ENCODE measurements at regions not wholly inside any gene's neighbourhood (a gene's known extent, or its start where the extent isn't known, plus 50 kb on each side); places are given as distances from the start of the nearest gene placed in this dataset.
"Not testable (repeated sequence)": the region's sequence is repeated elsewhere in the genome, so short reads cannot be mapped to it uniquely, and the experiment has no call there.

DNA sequence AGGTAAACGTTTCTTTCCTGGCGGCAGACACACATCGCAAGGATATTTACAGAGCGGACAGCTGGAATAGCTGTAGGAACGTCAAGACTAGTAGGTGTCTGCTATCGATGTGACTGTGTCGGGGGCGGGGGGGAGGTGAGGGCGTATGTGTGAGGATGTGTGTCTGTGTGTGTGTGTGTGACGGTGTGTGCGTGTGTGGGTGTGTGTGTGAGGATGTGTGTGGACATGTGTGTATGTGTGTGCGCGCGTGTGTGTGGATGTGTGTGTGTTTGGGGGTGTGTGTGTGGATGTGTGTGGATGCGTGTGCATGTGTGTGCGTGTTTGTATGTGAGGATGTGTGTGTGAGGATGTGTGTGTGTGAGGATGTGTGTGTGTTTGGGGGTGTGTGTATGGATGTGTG lies 55.4 kb downstream of the PNMA6F start:
- not testable (repeated sequence) for H3K36me3 ChIP-seq (ENCODE audit: control insufficient read depth, insufficient read depth, low read length); H3K4me1 ChIP-seq (ENCODE audit: control insufficient read depth, insufficient read depth, low read length); H3K27me3 ChIP-seq (ENCODE audit: control insufficient read depth, insufficient read depth, low read length); H3K4me3 ChIP-seq (ENCODE audit: low read depth, low read length); H3K9me3 ChIP-seq (ENCODE audit: control insufficient read depth, insufficient read depth, low read length); H3K9ac ChIP-seq (ENCODE audit: low read depth, low read length)

GRCh38 chrX:153260468-153260867 lies 61.1 kb downstream of the PNMA6F start:
- H3K27me3 ChIP-seq (ENCODE audit: control insufficient read depth, insufficient read depth, low read length); H3K9me3 ChIP-seq (ENCODE audit: control insufficient read depth, insufficient read depth, low read length); H3K36me3 ChIP-seq (ENCODE audit: control insufficient read depth, insufficient read depth, low read length); H3K9ac ChIP-seq (ENCODE audit: low read depth, low read length); H3K4me1 ChIP-seq (ENCODE audit: control insufficient read depth, insufficient read depth, low read length); H3K4me3 ChIP-seq (ENCODE audit: low read depth, low read length): not testable (repeated sequence)

DNA sequence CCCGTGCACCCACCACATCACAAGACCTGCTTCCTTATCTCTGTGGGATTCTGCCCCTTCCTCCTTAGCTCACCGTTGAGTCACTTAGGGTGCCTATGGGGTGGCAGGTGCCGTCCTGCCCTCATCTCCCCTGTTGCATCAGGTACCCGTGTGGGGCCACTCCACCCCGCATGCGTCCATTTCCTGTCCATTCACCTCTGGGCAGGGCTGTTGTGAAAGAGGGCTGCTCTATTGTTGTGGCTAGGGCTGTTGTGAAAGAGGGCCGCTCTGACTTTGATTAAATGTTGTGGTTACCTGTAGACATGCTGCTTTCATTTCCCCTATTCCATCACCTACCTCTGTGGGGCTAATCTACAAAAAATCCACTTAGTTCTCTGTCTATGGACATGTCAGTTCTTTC lies 68.3 kb downstream of the PNMA6F start:
- H3K9me3 ChIP-seq (ENCODE audit: control insufficient read depth, insufficient read depth, low read length): not testable (repeated sequence)

DNA sequence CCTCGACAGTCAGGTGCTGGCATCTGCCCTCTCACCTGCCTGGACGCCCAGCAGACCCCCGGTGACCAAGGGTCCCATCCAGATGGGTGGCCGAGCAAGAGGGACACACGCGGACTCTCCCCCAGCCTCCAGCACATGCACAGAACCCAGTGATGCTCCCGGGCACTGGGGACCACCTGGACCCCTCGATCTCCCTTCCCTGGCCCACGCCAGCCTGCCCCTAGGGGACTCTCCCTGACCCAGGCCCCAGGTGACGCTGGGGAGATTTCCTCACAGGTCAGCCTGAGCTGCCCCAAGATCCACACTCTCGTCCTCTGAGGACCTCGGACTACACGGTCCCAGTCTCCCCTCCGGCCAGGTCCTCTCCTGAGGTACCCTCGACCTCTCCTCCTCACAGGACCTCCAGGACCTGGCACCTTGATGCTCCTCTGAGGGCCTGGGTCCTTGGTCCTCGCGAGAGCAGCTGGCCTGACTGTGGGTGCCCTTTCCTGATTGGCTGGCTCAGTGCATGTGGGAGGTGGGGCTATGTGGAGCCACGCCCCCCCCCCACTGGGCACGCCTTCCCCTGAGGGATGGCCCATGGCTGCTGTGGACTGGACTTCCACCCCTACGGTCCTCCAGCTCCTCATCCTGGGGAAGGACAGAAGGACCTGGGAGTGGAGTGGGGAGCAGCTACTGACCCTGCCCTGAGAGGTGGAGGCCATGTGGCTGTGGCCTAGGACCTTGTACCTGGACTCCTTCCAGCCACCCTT lies 69.0 kb downstream of the PNMA6F start:
- not testable (repeated sequence) for H3K4me1 ChIP-seq (ENCODE audit: control insufficient read depth, insufficient read depth, low read length); H3K36me3 ChIP-seq (ENCODE audit: control insufficient read depth, insufficient read depth, low read length); H3K9ac ChIP-seq (ENCODE audit: low read depth, low read length); H3K4me3 ChIP-seq (ENCODE audit: low read depth, low read length); H3K27me3 ChIP-seq (ENCODE audit: control insufficient read depth, insufficient read depth, low read length); H3K9me3 ChIP-seq (ENCODE audit: control insufficient read depth, insufficient read depth, low read length)

More for the DNA sequence above, 68.3 kb downstream of the PNMA6F start:
- not testable (repeated sequence) for H3K27me3 ChIP-seq (ENCODE audit: control insufficient read depth, insufficient read depth, low read length); H3K4me1 ChIP-seq (ENCODE audit: control insufficient read depth, insufficient read depth, low read length); H3K9ac ChIP-seq (ENCODE audit: low read depth, low read length); H3K36me3 ChIP-seq (ENCODE audit: control insufficient read depth, insufficient read depth, low read length); H3K4me3 ChIP-seq (ENCODE audit: low read depth, low read length)

- not testable (repeated sequence) for H3K36me3 ChIP-seq (ENCODE audit: control insufficient read depth, insufficient read depth, low read length); H3K9me3 ChIP-seq (ENCODE audit: control insufficient read depth, insufficient read depth, low read length); H3K27me3 ChIP-seq (ENCODE audit: control insufficient read depth, insufficient read depth, low read length); H3K9ac ChIP-seq (ENCODE audit: low read depth, low read length); H3K4me1 ChIP-seq (ENCODE audit: control insufficient read depth, insufficient read depth, low read length); H3K4me3 ChIP-seq (ENCODE audit: low read depth, low read length)
Observed at GRCh38 chrX:153251952-153252351, 69.6 kb downstream of the PNMA6F start.

DNA sequence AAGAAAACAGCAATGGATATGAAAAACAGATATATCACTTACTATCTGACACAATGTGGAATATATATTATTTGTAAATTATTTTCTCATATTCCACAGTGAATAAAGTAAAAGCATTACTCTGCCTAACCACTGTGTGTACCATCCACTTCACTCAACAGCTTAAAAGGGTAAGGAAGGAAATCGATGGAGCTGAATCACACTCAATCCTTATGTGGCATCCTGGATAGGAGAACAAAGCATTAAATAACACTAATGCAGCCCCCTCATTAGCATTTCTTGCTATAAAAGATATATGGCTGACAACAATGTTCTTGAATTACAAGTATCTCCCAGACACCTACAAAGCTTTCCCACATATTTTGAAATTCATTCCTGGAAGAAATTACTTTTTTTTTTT lies 70.8 kb downstream of the PNMA6F start:
- H3K4me3 ChIP-seq (ENCODE audit: low read depth, low read length); H3K9ac ChIP-seq (ENCODE audit: low read depth, low read length); H3K4me1 ChIP-seq (ENCODE audit: control insufficient read depth, insufficient read depth, low read length); H3K9me3 ChIP-seq (ENCODE audit: control insufficient read depth, insufficient read depth, low read length); H3K36me3 ChIP-seq (ENCODE audit: control insufficient read depth, insufficient read depth, low read length); H3K27me3 ChIP-seq (ENCODE audit: control insufficient read depth, insufficient read depth, low read length): not testable (repeated sequence)

GRCh38 chrX:153245288-153245731 lies 66.2 kb downstream of the MAGEA1 start:
- no peaks in the 10 kb centered on the region for H3K36me3 ChIP-seq (ENCODE audit: control insufficient read depth, insufficient read depth, low read length)
- no peak overlapping the region for H3K9ac ChIP-seq (ENCODE audit: low read depth, low read length)
- H3K9me3 ChIP-seq (ENCODE audit: control insufficient read depth, insufficient read depth, low read length): peaks cover 2% of the 10 kb centered on the region
- no peaks in the 10 kb centered on the region for H3K27me3 ChIP-seq (ENCODE audit: control insufficient read depth, insufficient read depth, low read length)
- H3K4me1 ChIP-seq (ENCODE audit: control insufficient read depth, insufficient read depth, low read length): peaks cover 3% of the 10 kb centered on the region
- H3K4me3 ChIP-seq (ENCODE audit: low read depth, low read length): peak overlapping the region; percentile 21

DNA sequence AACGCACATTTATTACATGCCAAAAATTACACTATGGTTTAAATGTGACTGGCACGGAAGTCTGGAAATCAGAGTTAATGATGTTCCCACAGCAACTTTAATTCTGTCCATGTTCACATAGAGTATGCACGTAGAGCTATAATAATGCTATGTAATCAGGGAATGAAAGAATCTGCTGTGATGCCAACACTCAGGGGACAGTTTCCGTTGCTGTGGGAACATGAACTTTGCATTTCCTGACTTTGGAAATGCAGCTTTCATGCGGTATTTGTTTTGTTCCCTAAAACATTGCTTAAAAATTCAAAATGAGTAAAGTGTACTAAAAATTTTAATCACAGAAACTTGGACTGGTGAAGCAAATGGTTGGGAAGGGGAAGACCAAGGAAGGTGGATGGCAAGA lies 65.7 kb downstream of the MAGEA1 start:
- H3K27me3 ChIP-seq (ENCODE audit: control insufficient read depth, insufficient read depth, low read length): no peaks in the 10 kb centered on the region
- H3K4me1 ChIP-seq (ENCODE audit: control insufficient read depth, insufficient read depth, low read length): peaks cover 3% of the 10 kb centered on the region
- H3K4me3 ChIP-seq (ENCODE audit: low read depth, low read length): peak overlapping the region; percentile 21
- peaks cover 2% of the 10 kb centered on the region for H3K9me3 ChIP-seq (ENCODE audit: control insufficient read depth, insufficient read depth, low read length)
- no peak overlapping the region for H3K9ac ChIP-seq (ENCODE audit: low read depth, low read length)
- H3K36me3 ChIP-seq (ENCODE audit: control insufficient read depth, insufficient read depth, low read length): no peaks in the 10 kb centered on the region

DNA sequence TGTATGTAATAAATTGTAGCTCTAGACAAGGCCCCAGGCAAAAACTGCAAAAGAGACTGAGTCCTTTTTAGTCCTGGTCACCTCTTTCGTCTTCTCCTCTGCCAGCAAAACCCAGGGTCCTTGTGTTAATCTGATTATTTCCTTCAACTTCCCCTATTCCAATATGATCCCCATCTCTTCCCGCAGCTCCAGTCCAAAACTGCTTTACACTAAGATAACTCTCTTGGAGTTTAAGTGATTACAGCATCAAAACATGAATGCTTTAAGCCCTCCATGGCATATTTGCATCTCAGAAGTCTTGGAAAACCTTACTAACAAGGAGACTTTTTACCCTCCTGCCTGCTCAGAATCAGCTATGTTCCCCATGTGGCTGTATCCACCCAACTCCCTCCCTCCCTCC lies 59.3 kb downstream of the MAGEA1 start:
- Histone ChIP-seq H3K9me3 (ENCODE audit: control insufficient read depth, insufficient read depth, low read length) (peaks cover 2% of the 10 kb centered on the region), H3K36me3 (ENCODE audit: control insufficient read depth, insufficient read depth, low read length) (no peaks in the 10 kb centered on the region), H3K4me3 (ENCODE audit: low read depth, low read length) (no peak overlapping the region), H3K27me3 (ENCODE audit: control insufficient read depth, insufficient read depth, low read length) (no peaks in the 10 kb centered on the region), H3K9ac (ENCODE audit: low read depth, low read length) (no peak overlapping the region), H3K4me1 (ENCODE audit: control insufficient read depth, insufficient read depth, low read length) (no peaks in the 10 kb centered on the region)
